OCI-LY1 (cell line): ENCODE measurements at regions not wholly inside any gene's neighbourhood (a gene's known extent, or its start where the extent isn't known, plus 50 kb on each side); places are given as distances from the start of the nearest gene placed in this dataset.

ENCODE experiments used
- CTCF ChIP-seq: fragments of 200-600 bp; sonication (generic), shearing (Covaris generic); IDR thresholded peaks from 2 replicates; pipeline ENCODE4 v1.5.1; 2017; ENCODE audit warnings: mild to moderate bottlenecking, antibody characterized with exemption, low read length, moderate library complexity, mixed read lengths
- EZH2 ChIP-seq: fragments of 200-600 bp; sonication (generic), shearing (Covaris generic); IDR thresholded peaks from 2 replicates; pipeline ENCODE4 v1.8.0; 2017; ENCODE audit warnings: borderline replicate concordance, mixed run types, mild to moderate bottlenecking, antibody characterized with exemption, low read length, moderate library complexity, mixed read lengths

GRCh38 chr14:34110531-34110930 is 159.7 kb upstream of the EGLN3 start:
- no peak for TF ChIP-seq CTCF
- TF ChIP-seq EZH2, result no peak
